GM10248 (cell line): ENCODE measurements at regions not wholly inside any gene's neighbourhood (a gene's known extent, or its start where the extent isn't known, plus 50 kb on each side); places are given as distances from the start of the nearest gene placed in this dataset.

ENCODE experiments used
- CTCF ChIA-PET: fragments of 300-600 bp; sonication (Branson Sonifier 250); formaldehyde crosslinking; extraction: SDS; loops from one replicate; lab custom pipeline; 2021; ENCODE audit warnings: antibody characterized with exemption; lab: Yijun Ruan, JAX
- POLR2A ChIA-PET: fragments of 350-650 bp; sonication (Branson Sonifier 250); formaldehyde crosslinking; extraction: SDS; loops from one replicate; lab custom pipeline; 2020; ENCODE audit warnings: antibody characterized with exemption; lab: Yijun Ruan, JAX
- DNase-seq: peaks from one replicate; pipeline ENCODE4 v3.0.0; 2012; ENCODE audit errors: extremely low spot score
- TF ChIP-seq, protein P1 (sequence below): IDR thresholded peaks from 2 replicates; pipeline ENCODE4 v1.5.1; 2012; ENCODE audit warnings: mild to moderate bottlenecking, low read depth; ENCODE audit errors: extremely low read depth, missing control alignments, control extremely low read depth

- POLR2A ChIA-PET = no interaction called here
- CTCF ChIA-PET = interaction anchor here (1.3 kb wide), 1 partner anchor 21 kb away, joined by 3 read pairs; no protein-coding TSS in a partner anchor
- no peak for DNase-seq
- TF ChIP-seq, protein P1, sequence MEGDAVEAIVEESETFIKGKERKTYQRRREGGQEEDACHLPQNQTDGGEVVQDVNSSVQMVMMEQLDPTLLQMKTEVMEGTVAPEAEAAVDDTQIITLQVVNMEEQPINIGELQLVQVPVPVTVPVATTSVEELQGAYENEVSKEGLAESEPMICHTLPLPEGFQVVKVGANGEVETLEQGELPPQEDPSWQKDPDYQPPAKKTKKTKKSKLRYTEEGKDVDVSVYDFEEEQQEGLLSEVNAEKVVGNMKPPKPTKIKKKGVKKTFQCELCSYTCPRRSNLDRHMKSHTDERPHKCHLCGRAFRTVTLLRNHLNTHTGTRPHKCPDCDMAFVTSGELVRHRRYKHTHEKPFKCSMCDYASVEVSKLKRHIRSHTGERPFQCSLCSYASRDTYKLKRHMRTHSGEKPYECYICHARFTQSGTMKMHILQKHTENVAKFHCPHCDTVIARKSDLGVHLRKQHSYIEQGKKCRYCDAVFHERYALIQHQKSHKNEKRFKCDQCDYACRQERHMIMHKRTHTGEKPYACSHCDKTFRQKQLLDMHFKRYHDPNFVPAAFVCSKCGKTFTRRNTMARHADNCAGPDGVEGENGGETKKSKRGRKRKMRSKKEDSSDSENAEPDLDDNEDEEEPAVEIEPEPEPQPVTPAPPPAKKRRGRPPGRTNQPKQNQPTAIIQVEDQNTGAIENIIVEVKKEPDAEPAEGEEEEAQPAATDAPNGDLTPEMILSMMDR = no peak
Measured at GRCh38 chr22:48088926-48089536, 1326.6 kb downstream of the TBC1D22A start.

GRCh38 chr22:48088251-48088650 is 1325.8 kb downstream of the TBC1D22A start:
- ChIA-PET POLR2A (no interaction called here), CTCF (no interaction called here)
- TF ChIP-seq, protein P1 = no peak
- DNase-seq = no peak

DNA sequence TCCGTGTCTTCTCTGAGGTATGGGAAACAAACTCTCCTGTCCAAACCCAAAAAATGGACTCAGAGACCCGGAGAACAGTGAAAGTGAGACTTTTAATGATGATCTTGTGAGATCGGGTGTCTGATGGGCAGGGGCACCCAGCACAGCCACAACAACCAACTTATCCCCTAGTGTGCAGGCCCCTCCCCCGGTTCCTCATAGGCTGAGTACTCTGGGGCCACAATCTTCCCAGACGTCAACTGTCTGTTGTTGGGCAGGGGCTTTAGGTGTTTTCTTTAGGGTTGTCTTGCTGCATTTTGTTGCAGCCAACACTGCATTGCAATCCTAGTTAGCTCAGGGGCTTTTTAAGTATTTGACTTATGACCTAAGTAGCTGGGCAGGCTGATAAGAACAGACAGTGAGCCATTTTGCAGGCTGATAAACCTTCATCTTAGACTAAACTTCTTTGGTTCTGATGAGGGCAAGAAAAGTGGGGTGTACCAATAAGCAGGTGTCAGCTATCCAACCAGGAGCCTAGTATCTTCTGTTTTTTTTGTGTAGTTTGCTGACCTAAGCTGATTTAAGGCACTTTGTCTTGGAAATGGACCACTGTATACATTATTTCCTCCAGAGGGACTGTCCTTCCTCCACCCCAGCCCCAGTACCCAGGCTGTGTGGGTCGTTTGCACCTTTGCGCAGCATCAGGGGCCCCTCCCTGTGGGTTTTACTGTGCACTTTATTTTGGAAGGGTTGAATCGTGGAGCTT is 1323.6 kb downstream of the TBC1D22A start:
- ChIA-PET POLR2A (no interaction called here), CTCF (no interaction called here)
- DNase-seq = no peak
- TF ChIP-seq, protein P1 = no peak

DNA sequence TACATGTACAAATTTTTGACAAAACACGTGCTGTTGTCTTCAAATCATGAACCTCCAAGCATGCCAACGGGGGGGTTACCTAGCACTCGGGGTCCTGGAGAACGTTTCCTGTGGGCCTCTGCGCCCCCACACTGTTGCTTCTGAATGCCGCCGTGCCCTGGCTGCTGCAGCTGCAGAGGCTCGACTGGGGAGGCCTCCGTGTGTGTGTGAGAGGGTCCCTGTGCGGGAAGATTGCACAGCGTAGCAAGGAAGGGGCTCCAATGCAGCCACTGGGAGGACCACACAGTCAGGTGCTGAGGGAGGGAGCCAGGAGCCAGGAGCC is 1322.2 kb downstream of the TBC1D22A start:
- no peak for DNase-seq
- POLR2A ChIA-PET = no interaction called here
- CTCF ChIA-PET = no interaction called here
- TF ChIP-seq, protein P1 = no peak

DNA sequence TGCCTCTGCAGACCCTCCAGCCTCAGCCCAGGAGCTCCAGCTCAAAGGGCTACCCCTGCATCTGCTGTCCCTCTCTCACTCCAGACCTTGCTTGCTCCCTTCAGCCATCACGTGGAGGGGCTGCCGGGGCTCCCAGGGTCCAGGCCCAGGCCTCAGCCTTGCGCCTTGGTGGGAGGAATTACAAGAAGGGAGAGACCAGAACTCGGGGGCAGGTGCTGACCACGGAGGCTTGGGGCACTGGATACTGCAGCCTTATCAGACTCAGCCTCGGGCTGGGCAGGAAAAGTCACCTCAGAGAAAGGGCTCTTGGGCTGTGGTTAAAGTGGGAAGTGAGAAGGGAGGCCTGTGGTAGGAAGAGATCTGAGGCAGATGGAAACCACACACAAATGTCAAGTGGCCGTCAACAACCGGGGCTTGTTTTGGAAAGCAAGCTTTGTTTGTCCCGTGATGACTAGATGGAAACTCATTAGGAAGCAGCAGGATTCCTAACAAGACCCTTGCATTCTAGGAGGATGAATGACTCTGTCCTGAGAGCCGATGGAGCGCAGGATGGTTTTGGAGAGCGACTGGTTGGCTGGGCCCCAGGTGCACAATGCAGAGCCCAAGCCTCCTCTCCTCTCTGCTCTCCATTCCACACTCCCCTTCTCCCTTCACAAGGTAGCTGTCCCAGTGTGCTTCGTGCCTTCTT is 1321.7 kb downstream of the TBC1D22A start:
- ChIA-PET CTCF (no interaction called here), POLR2A (no interaction called here)
- DNase-seq = peak; percentile 60
- TF ChIP-seq, protein P1 = no peak

DNA sequence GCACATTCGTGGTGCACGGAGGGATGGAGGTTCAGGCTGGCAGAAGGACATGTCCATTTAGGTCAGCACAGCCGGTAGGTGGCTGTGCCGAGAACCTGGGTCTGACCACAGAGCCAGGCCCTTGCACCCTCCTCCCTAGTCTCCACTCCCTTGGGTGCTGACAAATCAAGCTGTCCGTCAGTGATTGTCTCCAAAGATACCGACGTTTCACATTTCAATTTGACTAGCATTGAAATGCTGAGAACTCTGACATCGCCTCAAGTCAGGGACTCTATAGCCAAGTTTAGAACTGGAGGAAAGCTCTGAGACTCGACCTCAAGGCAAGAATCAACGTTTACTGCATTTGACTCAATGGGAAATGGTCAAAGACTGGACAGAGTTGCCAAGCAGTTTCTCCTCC is 1321.1 kb downstream of the TBC1D22A start:
- CTCF ChIA-PET = no interaction called here
- TF ChIP-seq, protein P1 = no peak
- POLR2A ChIA-PET = no interaction called here
- DNase-seq = no peak
